GM21515 (cell line): ENCODE measurements at regions not wholly inside any gene's neighbourhood (a gene's known extent, or its start where the extent isn't known, plus 50 kb on each side); places are given as distances from the start of the nearest gene placed in this dataset.
"Not testable (repeated sequence)": the region's sequence is repeated elsewhere in the genome, so short reads cannot be mapped to it uniquely, and the experiment has no call there.

ENCODE experiments used
- ATAC-seq: cut with Tn5 transposase; IDR thresholded peaks from one replicate; pipeline ENCODE4 v1.9.1; 2021; ENCODE audit not compliant: unreplicated experiment

DNA sequence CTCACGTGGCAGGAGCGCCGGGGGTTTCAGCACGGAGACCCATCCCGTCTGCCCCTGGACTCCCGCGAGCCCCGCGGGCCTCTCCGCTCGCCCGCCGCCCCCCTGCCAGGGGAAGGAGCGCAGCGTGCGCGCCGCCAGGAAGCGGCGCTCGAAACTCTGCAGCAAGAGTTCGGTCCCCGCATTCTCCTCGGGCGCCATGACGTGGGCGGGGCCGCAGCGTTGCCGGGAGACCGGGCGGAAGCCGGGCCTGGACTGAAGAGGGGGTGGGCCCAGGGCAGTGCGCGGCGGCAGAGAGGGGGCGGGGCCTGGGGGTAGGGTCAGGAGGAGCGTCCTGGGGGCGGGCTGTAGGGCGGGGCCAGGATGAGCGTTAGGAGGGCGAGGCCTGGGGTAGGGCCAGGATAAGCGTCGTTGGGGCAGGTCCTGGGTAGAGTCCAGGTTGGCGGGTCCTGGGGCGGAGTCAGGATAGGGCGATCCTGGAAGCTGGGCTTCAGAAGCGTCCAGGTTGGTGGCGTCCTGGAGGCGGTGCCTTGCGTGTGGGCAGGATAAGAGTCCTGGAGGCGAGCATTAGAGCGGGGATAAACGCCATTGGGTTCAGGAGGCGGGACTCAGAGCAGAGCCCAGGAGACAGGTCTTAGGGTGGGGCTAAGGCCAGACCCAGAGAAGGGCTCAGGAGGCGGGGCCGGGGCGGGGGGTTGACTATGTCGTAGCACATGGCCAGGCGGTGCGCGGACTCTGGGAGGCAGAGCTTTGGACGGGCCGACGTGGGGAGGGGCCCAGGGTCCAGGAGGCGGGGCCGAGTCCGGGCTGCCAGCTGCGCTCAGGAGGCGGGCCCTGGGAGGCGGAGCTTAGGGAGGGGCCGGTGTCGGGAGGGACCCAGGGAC lies 229.0 kb upstream of the FRG2C start:
- peak; percentile 99 for ATAC-seq

DNA sequence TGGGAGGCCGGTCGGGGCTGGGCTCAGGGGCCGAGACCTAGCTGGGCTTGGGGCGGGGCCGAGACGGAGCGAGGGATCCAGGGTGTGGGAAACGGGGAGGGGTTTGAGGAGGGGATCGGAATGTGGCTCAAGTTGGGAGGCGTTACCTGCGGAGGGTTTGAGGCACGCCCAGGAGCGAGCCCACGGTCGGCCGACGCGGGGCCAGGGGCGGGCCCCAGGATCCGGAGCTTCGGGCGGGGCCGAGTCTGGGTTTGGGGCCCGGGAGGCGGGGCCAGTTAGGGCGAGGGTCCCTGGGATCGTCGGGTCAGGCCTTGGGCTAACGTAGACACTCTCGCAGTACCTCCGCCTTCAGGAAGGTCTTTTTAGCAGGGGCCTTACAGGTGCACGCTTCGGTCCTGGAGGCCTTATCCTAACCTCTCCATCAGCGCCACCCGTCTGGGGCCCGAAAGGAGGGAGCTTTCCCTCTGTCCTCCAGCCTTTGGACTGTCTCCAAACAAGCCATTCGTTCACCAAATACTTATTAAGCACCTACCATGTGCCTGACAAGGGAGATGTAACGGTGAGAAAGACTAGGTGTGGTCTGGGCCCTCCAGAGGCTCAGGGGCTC lies 228.2 kb upstream of the FRG2C start:
- not testable (repeated sequence) for ATAC-seq

DNA sequence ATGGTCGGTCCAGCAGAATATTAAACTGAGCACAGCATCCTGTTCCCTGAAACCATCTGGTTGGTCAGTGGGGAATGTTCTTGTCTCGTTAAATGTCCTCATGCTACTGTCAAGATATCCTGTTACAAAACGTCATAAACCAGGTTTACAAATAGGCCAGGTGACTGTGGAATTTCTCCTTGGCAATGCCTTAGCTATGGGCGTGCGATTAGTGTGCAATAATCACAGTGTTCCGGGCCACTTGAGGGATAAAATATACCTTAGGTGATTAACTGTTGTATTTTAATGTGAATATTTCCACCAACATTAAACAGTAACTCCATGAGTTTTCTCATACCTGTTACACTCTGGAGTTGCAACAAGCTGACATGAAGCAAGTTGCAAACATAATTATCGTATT lies 223.1 kb upstream of the FRG2C start:
- not testable (repeated sequence) for ATAC-seq

GRCh38 chr3:75444634-75445033 lies 219.5 kb upstream of the FRG2C start:
- ATAC-seq, result not testable (repeated sequence)

DNA sequence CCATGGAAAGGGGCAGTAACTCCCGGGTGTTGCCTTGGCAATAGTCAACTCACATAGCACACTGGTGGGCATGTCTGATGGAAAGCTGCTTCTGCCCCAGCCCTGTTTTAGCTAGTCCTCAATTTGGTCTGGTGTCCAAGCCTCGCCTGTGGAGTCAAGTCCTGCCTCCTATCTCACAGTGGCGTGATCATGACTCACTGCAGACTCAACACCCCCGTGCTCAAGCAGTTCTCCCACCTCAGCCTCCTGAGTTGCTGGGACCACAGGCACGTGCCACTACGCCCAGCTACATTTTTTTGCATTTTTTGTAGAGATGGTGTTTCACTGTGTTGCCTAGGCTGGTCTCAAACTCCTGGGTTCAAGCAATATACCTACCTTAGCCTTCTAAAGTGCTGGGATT lies 218.9 kb upstream of the FRG2C start:
- not testable (repeated sequence) for ATAC-seq

- ATAC-seq, result not testable (repeated sequence)
Measured at GRCh38 chr3:75446948-75447347, 217.2 kb upstream of the FRG2C start.

GRCh38 chr3:75453328-75453727 lies 210.8 kb upstream of the FRG2C start:
- not testable (repeated sequence) for ATAC-seq

GRCh38 chr3:75453839-75454238 lies 210.3 kb upstream of the FRG2C start:
- ATAC-seq, result not testable (repeated sequence)

DNA sequence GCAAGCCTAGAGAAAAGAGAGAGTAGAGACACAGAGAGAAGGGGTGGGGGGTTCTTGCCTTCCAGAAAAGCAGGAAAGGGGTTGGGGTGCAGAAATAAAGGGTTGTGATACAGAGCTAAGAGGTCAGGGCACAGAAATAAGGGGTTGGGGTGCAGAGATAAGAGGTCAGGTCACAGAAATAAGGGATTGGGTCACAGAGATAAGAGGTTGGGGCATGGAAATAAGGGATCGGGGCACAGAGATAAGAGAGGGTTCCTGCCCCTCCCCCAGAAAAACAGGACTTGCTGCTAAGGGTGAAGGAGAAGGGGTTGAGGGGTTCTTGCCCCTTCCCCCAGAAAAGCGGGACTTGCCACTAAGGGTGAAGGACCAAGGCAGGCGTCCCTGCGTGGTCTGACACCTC lies 189.6 kb upstream of the FRG2C start:
- not testable (repeated sequence) for ATAC-seq

- not testable (repeated sequence) for ATAC-seq
Measured at GRCh38 chr3:75496600-75496999, 167.5 kb upstream of the FRG2C start.

DNA sequence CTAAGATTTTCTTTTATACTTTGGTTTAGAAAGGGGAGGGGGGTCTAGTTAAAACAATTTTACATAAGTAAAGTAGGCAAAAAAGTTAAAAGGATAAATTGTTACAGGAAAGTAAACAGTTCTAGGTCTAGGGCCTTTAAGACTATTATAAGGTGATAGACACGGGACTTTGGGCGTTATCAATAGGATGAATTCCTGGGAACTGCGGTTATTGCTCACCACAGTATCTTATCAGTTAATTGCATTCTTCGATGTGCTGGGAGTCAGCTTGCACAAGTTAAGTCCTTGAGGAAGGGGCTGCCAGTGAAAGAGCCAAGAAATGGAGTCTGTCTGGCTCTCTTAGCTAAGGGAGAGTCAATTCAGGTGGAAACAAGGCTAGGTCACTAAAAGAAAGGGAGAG lies 163.8 kb upstream of the FRG2C start:
- ATAC-seq, result not testable (repeated sequence)

DNA sequence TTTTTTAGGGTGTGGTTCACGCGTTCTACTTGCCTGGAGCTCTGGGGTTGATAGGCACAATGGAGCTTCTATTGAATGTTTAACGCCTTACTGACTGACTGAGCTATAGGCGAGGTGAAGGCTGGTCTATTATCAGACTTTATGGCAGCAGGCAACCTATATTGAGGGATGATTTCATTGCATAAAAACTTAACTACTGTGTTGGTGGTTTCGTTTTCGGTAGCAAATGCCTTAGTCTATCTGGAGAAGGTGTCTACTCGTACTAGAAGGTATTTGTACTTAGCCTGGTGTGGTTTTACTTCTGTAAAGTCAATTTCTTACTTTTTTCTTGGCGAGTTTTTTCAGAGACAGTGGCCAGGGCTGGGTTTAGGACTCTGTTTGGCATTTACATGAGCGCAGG lies 162.0 kb upstream of the FRG2C start:
- not testable (repeated sequence) for ATAC-seq

GRCh38 chr3:75502769-75503756 lies 161.1 kb upstream of the FRG2C start:
- not testable (repeated sequence) for ATAC-seq

DNA sequence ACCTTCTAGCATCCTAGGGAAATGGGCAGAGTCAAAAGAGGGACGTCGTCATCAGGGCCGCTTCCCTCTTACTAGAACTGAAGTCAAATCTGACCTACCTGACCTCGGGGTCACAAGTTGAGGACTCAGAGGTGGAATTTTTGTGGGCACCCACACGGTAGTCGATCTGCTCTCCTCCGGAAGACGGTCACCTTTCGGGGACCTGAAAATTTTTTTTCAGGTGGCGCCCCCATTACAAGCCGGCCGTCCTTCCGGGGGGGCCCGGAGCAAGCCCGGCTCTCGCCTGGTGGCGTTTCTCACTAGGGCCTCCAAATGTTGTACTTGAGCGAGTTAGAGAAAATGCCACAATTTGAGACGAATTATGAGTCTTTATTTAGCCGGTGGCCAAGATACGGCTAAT lies 157.5 kb upstream of the FRG2C start:
- ATAC-seq, result no peak

GRCh38 chr3:75507956-75508355 lies 156.2 kb upstream of the FRG2C start:
- ATAC-seq, result not testable (repeated sequence)

DNA sequence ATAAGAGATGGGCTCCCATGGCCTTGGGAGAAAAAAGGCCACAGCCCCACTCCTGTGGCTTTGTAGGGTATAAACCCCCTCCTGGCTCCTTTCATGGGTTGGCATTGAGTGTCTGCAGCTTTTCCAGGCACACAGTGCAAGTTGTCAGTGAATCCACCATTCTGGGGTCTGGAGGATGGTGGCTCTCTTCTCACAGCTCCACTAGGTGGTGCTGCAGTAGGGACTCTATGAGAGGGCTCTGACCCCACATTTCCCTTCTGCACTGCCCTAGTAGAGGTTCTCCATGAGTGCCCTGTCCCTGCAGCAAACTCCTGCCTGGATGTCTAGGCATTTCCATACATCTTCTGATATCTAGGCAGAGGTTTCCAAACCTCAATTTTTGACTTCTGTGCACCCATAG lies 136.5 kb upstream of the FRG2C start:
- not testable (repeated sequence) for ATAC-seq

DNA sequence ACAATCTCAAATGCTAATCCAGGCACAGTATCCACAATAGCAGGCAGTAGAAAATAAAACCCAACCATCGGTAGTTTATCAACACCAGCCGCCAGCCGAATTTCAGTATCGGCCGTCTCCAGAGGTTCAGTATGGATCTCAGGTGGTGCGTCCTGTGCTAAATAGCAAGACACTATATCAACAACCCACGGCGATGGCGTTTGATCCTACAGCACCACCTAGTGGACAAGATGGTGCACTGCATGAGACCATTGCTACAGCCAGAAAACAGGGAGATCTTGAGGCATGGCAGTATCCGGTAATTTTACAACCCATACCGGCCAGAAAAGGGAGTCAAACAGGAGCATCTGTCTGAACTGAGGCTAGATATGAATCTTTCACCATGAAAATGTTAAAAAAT lies 112.0 kb upstream of the FRG2C start:
- not testable (repeated sequence) for ATAC-seq

DNA sequence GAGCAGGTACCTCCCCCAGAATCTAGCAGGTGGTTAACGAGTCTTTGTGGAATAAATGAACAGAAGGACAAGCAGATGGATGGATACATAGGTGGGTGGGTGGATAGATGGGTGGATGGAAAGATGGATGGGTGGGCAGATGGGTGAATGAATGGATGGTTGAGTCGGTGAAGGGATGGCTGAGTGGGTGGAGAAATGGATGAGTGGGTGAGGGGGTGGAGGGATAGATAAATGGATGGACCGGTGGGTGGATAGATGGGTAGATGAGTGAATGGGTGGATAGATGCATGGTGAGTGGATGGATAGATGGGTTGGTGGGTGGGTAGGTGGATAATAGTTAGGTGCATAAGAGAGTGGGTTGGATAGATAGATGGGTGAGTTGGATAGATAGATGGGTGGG lies 99.7 kb upstream of the FRG2C start:
- not testable (repeated sequence) for ATAC-seq

DNA sequence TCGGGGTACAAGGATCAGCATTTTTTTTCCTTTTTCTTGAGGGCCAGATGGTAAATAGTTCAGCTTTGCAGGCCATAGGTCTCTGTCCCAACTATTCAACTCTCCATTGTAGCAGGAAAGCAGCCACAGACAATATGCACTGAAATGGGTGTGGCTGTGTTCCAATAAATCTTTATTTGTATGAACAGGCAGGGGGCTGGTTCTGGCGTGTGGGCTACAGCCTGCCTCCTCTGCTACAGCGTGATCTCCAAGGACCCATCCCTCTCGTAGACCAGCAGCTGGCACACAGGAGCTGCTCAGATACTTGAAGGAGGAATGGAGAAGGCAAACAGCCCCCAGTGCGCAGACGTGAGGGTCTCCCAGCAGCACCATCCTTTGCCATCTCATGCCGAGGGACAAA lies 91.8 kb upstream of the FRG2C start:
- ATAC-seq, result not testable (repeated sequence)

GRCh38 chr3:75579091-75579490 lies 85.0 kb upstream of the FRG2C start:
- not testable (repeated sequence) for ATAC-seq

DNA sequence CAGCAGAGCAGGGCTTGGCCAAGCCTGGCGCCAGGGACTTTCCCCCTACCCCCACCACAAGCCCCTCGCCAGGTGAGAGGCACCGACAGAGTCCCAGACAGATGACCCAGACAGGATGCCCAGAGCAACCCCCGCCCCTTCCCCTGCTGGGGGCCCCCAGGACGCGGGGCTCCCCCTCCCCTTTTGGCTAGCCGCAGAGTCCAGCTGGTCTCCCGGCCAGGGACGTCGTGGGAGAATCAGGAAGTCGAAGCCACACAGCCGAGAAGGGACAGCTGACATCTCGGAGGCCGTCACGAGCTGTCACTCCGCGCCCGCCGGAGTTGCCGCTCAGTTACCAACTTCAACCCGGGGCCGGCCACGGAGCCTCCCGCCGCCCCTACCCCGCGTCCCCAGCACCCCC lies 84.6 kb upstream of the FRG2C start:
- not testable (repeated sequence) for ATAC-seq
